Fibroblast of pulmonary artery (primary cell): ENCODE measurements at regions not wholly inside any gene's neighbourhood (a gene's known extent, or its start where the extent isn't known, plus 50 kb on each side); places are given as distances from the start of the nearest gene placed in this dataset.

Experiments used
- DNase-seq: peaks from one replicate; pipeline ENCODE4 v3.0.0-alpha.2; 2010; ENCODE audit warnings: low read depth
- H3K4me3 ChIP-seq: replicated peaks from 2 replicates; pipeline ENCODE4 v1.5.1; 2011; ENCODE audit warnings: low read depth, mild to moderate bottlenecking, control low read depth, low read length, moderate library complexity
- TF ChIP-seq, protein P1 (sequence below): IDR thresholded peaks from 2 replicates; pipeline ENCODE4 v1.5.1; 2011; ENCODE audit warnings: mild to moderate bottlenecking, control low read depth, low read length, inconsistent platforms; ENCODE audit errors: missing control alignments

- TF ChIP-seq, protein P1, sequence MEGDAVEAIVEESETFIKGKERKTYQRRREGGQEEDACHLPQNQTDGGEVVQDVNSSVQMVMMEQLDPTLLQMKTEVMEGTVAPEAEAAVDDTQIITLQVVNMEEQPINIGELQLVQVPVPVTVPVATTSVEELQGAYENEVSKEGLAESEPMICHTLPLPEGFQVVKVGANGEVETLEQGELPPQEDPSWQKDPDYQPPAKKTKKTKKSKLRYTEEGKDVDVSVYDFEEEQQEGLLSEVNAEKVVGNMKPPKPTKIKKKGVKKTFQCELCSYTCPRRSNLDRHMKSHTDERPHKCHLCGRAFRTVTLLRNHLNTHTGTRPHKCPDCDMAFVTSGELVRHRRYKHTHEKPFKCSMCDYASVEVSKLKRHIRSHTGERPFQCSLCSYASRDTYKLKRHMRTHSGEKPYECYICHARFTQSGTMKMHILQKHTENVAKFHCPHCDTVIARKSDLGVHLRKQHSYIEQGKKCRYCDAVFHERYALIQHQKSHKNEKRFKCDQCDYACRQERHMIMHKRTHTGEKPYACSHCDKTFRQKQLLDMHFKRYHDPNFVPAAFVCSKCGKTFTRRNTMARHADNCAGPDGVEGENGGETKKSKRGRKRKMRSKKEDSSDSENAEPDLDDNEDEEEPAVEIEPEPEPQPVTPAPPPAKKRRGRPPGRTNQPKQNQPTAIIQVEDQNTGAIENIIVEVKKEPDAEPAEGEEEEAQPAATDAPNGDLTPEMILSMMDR: no peak
- H3K4me3 ChIP-seq: no peak overlapping the region
Observed at GRCh38 chr6:27565839-27566779, 93.2 kb upstream of the ZNF184 start.

DNA sequence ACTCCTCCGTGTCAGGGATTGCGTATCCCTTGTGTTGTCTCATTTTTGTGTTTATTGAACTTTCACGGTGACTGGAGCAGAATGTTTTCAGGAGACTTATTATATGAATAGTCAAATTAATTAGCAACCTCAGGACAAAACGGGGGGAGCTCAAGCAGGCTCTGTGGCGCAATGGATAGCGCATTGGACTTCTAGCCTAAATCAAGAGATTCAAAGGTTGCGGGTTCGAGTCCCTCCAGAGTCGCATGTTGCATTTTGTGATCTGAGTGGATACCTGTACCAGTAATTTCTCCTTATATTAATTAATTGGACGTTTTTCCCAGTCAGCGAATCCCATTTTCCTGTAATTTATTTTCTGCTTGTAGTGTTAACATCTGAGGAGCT is 89.1 kb upstream of the ZNF184 start:
- no peak overlapping the region for H3K4me3 ChIP-seq
- no peak for DNase-seq
- TF ChIP-seq, protein P1: no peak

More at GRCh38 chr6:27565839-27566779, 93.2 kb upstream of the ZNF184 start:
- no peak for DNase-seq

DNA sequence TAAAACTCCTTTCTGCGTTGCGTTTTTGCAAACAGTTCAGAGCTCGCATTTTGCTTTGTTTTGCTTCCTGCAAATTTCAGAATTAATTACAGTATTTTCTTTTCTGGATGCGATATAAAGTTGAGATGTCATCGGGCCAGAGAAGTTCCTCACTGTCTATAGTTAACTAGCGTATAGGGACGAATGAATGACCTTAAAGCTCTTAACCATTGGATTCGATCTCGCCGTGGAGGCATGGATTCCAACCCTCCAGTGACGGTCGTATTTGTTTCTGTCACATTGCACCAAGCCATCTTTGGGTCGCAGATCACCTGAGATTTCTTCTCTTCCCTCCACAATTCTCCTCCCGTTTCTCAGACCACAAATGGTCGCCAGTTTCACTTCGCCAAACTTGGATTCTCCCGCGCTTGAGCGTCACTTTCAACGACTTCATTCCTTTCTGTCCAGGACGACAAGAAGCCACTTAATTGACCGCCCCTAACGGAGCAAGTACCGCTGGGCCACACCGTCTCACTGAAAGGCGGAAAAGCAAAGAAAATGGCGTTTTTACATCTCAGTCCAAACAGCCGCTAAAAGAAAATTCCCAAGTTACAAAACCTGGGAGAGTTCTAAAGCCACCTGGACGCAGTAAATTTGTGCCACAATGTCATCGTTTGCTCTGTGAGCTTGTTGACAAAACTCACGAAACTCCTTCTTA is 85.3 kb upstream of the ZNF184 start:
- DNase-seq: no peak
- TF ChIP-seq, protein P1: no peak
- H3K4me3 ChIP-seq: peak overlapping the region; percentile 36

- TF ChIP-seq, protein P1: no peak
- no peak overlapping the region for H3K4me3 ChIP-seq
- DNase-seq: no peak
Observed at GRCh38 chr6:27556406-27556805, 83.5 kb upstream of the ZNF184 start.

DNA sequence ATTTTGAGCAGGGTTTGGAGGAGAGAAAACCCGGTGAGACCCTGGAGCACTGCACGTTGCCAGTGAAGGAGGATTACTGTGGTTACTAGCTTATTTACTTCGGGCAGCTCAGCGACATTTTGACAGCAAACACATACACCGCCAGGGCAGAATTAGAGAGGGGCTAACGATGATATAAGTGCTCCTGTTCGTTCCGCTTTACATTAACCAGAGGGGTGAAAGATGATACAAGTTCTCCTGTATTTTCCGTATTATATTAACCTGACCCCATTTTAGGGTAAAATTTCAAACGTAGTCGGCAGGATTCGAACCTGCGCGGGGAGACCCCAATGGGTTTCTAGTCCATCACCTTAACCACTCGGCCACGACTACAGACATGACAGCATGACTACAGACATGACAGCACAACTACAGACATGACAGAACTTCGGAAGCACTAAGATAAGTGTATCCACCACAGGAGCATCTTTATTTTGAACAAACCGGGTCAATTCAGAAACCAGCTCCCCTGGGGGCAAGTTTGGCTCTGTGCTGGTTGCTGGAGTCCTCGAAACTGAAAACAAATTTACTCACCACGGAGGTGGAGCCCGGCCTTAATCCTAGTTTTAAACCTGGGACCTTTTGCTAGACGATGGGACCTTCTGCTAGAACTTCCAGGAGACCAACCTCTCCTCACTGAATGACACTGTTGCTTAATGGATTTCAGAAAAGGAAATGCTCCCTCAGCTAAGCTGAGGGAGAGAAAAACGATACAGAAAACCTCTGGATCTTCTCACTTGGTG is 80.4 kb upstream of the ZNF184 start:
- TF ChIP-seq, protein P1: no peak
- DNase-seq: peak; percentile 33
- H3K4me3 ChIP-seq: peak overlapping the region; percentile 17

- H3K4me3 ChIP-seq: no peak overlapping the region
- TF ChIP-seq, protein P1: no peak
Observed at GRCh38 chr6:27551607-27552006, 78.7 kb upstream of the ZNF184 start.

More at GRCh38 chr6:27551607-27552006, 78.7 kb upstream of the ZNF184 start:
- no peak for DNase-seq
